ENCODE measurements at regions not wholly inside any gene's neighbourhood (a gene's known extent, or its start where the extent isn't known, plus 50 kb on each side); places are given as distances from the start of the nearest gene placed in this dataset.
"Not testable (repeated sequence)": the region's sequence is repeated elsewhere in the genome, so short reads cannot be mapped to it uniquely, and the experiment has no call there.

DNA sequence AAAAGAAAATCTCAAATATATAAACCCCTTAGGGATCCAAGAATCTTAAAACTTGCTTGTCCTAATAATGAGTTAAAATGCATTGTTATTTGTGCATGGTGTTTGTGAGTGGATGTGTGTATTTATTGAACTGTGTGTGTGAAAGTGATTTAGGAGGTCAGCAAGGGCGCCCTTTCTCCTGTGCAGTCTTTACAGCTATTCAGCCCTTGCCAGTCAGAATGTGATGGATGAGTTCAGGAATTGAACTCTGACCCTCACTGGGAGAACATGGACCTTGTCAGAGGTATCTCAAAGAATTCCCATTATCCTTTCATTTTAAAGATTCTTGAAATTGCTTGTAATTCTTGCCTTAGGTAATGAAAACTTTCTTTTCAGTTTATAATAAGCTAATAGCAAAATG is 493.0 kb upstream of the ADGRL4 start:
- Histone ChIP-seq H3K36me3 (ENCODE audit: control insufficient read depth, insufficient read depth, low read length) (no peaks in the 10 kb centered on the region), H3K4me3 (ENCODE audit: extremely low read depth, insufficient read depth, low read length, poor library complexity, severe bottlenecking) (no peak overlapping the region), H3K9me3 (ENCODE audit: control insufficient read depth, low read length) (no peaks in the 10 kb centered on the region), H3K4me1 (ENCODE audit: control insufficient read depth, insufficient read depth, low read length, poor library complexity, severe bottlenecking) (no peaks in the 10 kb centered on the region), H3K27ac (ENCODE audit: low read depth, low read length, severe bottlenecking) (no peak overlapping the region)
- no CpG with 5 or more reads among the region's 1 CpG for WGBS, 2 experiments (ENCODE audit: insufficient coverage in 2 of 2)

DNA sequence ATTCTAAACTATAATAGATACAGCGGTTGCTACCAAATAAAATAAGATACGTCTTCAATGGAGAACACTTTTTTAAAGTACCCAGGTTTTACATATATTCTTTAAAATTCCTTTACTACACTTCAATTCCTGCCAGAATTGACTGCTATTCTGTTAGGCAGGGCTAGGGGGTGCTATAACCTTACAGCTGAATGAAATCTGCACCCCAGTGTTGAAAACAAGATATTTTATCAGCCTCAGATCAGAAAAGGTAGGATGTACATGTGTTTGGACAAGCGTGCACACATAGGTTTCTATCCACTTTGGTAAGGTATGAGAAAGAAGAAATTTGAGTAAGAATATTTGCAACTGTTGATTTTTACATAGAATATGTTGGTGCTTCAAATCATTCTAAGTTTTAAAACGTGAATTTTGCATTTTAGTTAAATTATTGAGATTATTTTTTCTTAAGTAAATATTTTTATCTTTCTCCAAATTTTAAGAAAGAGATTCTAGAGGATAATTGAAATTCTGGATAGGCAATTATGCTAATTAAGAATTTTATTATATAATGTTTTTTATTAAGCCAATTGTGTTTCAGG is 490.8 kb upstream of the ADGRL4 start:
- WGBS, 2 experiments (ENCODE audit: insufficient coverage in 2 of 2): 50% methylated on average over 1 of the region's 4 CpGs; no CpG with 5 or more reads in 1 of the 2 experiments
- H3K9me3 ChIP-seq (ENCODE audit: control insufficient read depth, low read length): no peaks in the 10 kb centered on the region
- H3K36me3 ChIP-seq (ENCODE audit: control insufficient read depth, insufficient read depth, low read length): no peaks in the 10 kb centered on the region
- no peak overlapping the region for H3K4me3 ChIP-seq (ENCODE audit: extremely low read depth, insufficient read depth, low read length, poor library complexity, severe bottlenecking)
- no peak overlapping the region for H3K27ac ChIP-seq (ENCODE audit: low read depth, low read length, severe bottlenecking)
- no peaks in the 10 kb centered on the region for H3K4me1 ChIP-seq (ENCODE audit: control insufficient read depth, insufficient read depth, low read length, poor library complexity, severe bottlenecking)

DNA sequence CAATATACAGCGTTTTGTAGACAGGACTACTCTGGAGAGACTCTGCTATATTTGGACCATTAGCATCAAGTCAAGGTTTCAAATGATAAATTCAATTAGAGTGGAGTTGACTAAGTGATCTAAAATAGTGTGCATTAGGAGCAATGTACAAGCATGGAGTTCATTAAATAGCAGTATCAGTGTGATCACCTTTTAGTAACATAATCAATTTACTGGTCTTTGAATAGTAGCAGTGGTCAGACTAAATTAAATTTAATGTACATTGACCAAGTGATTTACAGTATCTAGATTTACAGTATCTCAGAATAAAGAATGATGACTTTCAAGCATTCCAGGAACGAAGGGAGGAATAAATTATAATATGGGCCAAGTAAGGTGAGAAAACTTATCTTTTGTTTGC is 489.6 kb upstream of the ADGRL4 start:
- WGBS, 2 experiments (ENCODE audit: insufficient coverage in 2 of 2): 80 to 100% methylated on average over 1 to 2 of the region's 2 CpGs
- Histone ChIP-seq H3K9me3 (ENCODE audit: control insufficient read depth, low read length) (no peaks in the 10 kb centered on the region), H3K36me3 (ENCODE audit: control insufficient read depth, insufficient read depth, low read length) (no peaks in the 10 kb centered on the region), H3K4me3 (ENCODE audit: extremely low read depth, insufficient read depth, low read length, poor library complexity, severe bottlenecking) (no peak overlapping the region), H3K27ac (ENCODE audit: low read depth, low read length, severe bottlenecking) (no peak overlapping the region), H3K4me1 (ENCODE audit: control insufficient read depth, insufficient read depth, low read length, poor library complexity, severe bottlenecking) (no peaks in the 10 kb centered on the region)

DNA sequence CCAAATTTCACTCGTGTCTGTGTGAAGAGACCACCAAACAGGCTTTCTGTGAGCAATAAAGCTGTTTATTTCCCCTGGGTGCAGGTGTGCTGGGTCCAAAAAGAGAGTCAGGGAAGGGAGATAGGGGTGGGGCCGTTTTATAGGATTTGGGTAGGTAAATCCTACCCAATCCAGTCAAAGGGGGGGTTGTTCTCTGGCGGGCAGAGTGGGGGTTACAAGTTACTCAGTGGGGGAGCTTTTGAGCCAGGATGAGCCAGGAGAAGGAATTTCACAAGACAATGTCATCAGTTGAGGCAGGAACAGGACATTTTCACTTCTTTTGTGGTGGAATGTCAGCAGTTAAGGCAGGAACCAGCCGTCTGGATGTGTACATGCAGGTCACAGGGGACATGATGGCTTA is 487.2 kb upstream of the ADGRL4 start:
- not testable (repeated sequence) for H3K4me1 ChIP-seq (ENCODE audit: control insufficient read depth, insufficient read depth, low read length, poor library complexity, severe bottlenecking); H3K27ac ChIP-seq (ENCODE audit: low read depth, low read length, severe bottlenecking); H3K9me3 ChIP-seq (ENCODE audit: control insufficient read depth, low read length); H3K36me3 ChIP-seq (ENCODE audit: control insufficient read depth, insufficient read depth, low read length); H3K4me3 ChIP-seq (ENCODE audit: extremely low read depth, insufficient read depth, low read length, poor library complexity, severe bottlenecking)
- WGBS, 2 experiments (ENCODE audit: insufficient coverage in 2 of 2): 78 to 95% methylated on average over 2 to 3 of the region's 4 CpGs

- WGBS, 2 experiments (ENCODE audit: insufficient coverage in 2 of 2): 14 to 33% methylated on average over 1 to 2 of the region's 4 CpGs
- not testable (repeated sequence) for H3K36me3 ChIP-seq (ENCODE audit: control insufficient read depth, insufficient read depth, low read length); H3K27ac ChIP-seq (ENCODE audit: low read depth, low read length, severe bottlenecking); H3K9me3 ChIP-seq (ENCODE audit: control insufficient read depth, low read length); H3K4me3 ChIP-seq (ENCODE audit: extremely low read depth, insufficient read depth, low read length, poor library complexity, severe bottlenecking); H3K4me1 ChIP-seq (ENCODE audit: control insufficient read depth, insufficient read depth, low read length, poor library complexity, severe bottlenecking)
Observed at GRCh38 chr1:79488572-79489121, 482.1 kb upstream of the ADGRL4 start.

- no peak overlapping the region for H3K27ac ChIP-seq (ENCODE audit: low read depth, low read length, severe bottlenecking)
- no peak overlapping the region for H3K4me3 ChIP-seq (ENCODE audit: extremely low read depth, insufficient read depth, low read length, poor library complexity, severe bottlenecking)
- WGBS, 2 experiments (ENCODE audit: insufficient coverage in 2 of 2): 89 to 96% methylated on average over 5 to 6 of the region's 9 CpGs
- peaks cover 4% of the 10 kb centered on the region for H3K9me3 ChIP-seq (ENCODE audit: control insufficient read depth, low read length)
- no peaks in the 10 kb centered on the region for H3K36me3 ChIP-seq (ENCODE audit: control insufficient read depth, insufficient read depth, low read length)
- H3K4me1 ChIP-seq (ENCODE audit: control insufficient read depth, insufficient read depth, low read length, poor library complexity, severe bottlenecking): no peaks in the 10 kb centered on the region
Observed at GRCh38 chr1:79478728-79479373, 472.3 kb upstream of the ADGRL4 start.

GRCh38 chr1:79478160-79478559 is 471.6 kb upstream of the ADGRL4 start:
- Histone ChIP-seq H3K27ac (ENCODE audit: low read depth, low read length, severe bottlenecking) (no peak overlapping the region), H3K9me3 (ENCODE audit: control insufficient read depth, low read length) (peaks cover 4% of the 10 kb centered on the region), H3K36me3 (ENCODE audit: control insufficient read depth, insufficient read depth, low read length) (no peaks in the 10 kb centered on the region), H3K4me1 (ENCODE audit: control insufficient read depth, insufficient read depth, low read length, poor library complexity, severe bottlenecking) (no peaks in the 10 kb centered on the region), H3K4me3 (ENCODE audit: extremely low read depth, insufficient read depth, low read length, poor library complexity, severe bottlenecking) (no peak overlapping the region)
- 88 to 95% methylated on average over 19 of the region's 19 CpGs for WGBS, 2 experiments (ENCODE audit: insufficient coverage in 2 of 2)

DNA sequence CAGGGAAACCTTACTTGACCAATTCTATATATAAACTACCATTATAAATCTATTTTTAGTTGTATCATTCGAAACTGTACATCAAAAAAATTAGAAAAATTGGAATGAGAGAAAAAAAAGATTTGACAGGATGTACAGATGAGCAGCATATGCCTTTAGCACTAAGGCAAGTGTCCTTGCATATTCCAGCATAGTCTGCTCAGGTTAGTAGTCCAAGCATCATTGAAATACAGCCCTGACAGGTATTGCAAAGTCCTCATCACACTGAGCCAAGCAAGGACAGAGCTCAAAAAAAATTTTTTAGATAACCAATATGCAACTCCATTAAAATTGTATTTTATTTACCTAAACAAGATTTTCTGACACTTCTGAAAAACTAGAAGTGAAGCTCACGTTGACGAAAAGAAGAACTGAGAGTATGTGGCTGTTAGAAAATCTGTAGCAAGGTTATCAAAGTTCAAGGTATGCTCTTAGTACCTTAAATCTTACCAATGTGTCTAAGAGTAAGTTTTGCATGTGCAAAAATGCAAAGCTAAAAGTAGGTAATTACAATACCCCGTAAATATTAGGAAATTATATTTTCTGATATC is 465.6 kb upstream of the ADGRL4 start:
- 100% methylated on average over 1 of the region's 4 CpGs; no CpG with 5 or more reads in 1 of the 2 experiments for WGBS, 2 experiments (ENCODE audit: insufficient coverage in 2 of 2)
- Histone ChIP-seq H3K9me3 (ENCODE audit: control insufficient read depth, low read length) (no peaks in the 10 kb centered on the region), H3K27ac (ENCODE audit: low read depth, low read length, severe bottlenecking) (no peak overlapping the region), H3K4me1 (ENCODE audit: control insufficient read depth, insufficient read depth, low read length, poor library complexity, severe bottlenecking) (no peaks in the 10 kb centered on the region), H3K4me3 (ENCODE audit: extremely low read depth, insufficient read depth, low read length, poor library complexity, severe bottlenecking) (no peak overlapping the region), H3K36me3 (ENCODE audit: control insufficient read depth, insufficient read depth, low read length) (no peaks in the 10 kb centered on the region)

GRCh38 chr1:79469139-79469538 is 462.6 kb upstream of the ADGRL4 start:
- H3K4me1 ChIP-seq (ENCODE audit: control insufficient read depth, insufficient read depth, low read length, poor library complexity, severe bottlenecking): no peaks in the 10 kb centered on the region
- H3K9me3 ChIP-seq (ENCODE audit: control insufficient read depth, low read length): no peaks in the 10 kb centered on the region
- H3K4me3 ChIP-seq (ENCODE audit: extremely low read depth, insufficient read depth, low read length, poor library complexity, severe bottlenecking): no peak overlapping the region
- no peak overlapping the region for H3K27ac ChIP-seq (ENCODE audit: low read depth, low read length, severe bottlenecking)
- H3K36me3 ChIP-seq (ENCODE audit: control insufficient read depth, insufficient read depth, low read length): no peaks in the 10 kb centered on the region

DNA sequence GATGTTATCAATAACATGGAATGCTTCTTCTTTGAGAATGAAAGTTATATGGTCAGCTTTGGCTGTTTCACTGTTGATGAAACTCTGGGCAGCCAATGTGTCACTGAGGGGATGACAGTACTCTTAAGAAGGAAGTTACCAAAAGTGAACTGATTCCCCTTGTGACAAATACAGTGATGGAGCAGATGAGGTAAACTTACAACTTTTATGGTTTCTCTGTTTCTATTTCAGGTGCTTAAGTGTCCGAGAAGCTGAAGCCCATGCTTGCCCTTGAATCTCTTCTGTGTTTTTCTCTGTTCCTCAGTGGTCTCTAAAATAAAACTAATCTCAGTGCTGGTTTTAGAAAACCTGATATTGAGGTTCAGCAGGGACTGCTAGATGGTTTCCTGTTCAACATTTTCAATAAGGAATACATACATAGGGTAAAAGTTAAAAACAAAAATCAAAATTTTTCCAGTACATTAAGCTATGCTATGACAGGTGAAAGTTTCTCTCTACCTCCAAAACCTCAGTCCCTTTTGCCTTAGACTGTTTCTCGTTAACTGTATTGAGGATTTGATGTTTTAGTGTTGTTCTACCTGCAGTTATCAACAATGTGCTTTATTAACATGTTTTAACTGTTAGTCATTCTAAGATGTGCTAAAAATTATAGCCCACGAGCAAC is 454.4 kb upstream of the ADGRL4 start:
- Histone ChIP-seq H3K27ac (ENCODE audit: low read depth, low read length, severe bottlenecking) (no peak overlapping the region), H3K4me1 (ENCODE audit: control insufficient read depth, insufficient read depth, low read length, poor library complexity, severe bottlenecking) (no peaks in the 10 kb centered on the region), H3K4me3 (ENCODE audit: extremely low read depth, insufficient read depth, low read length, poor library complexity, severe bottlenecking) (no peak overlapping the region), H3K9me3 (ENCODE audit: control insufficient read depth, low read length) (no peaks in the 10 kb centered on the region), H3K36me3 (ENCODE audit: control insufficient read depth, insufficient read depth, low read length) (no peaks in the 10 kb centered on the region)
- 86 to 92% methylated on average over 1 to 2 of the region's 3 CpGs for WGBS, 2 experiments (ENCODE audit: insufficient coverage in 2 of 2)
